CD4-positive, alpha-beta T cell treated with Interleukin-21 for 1 hour (primary cell): ENCODE measurements at regions not wholly inside any gene's neighbourhood (a gene's known extent, or its start where the extent isn't known, plus 50 kb on each side); places are given as distances from the start of the nearest gene placed in this dataset.

ENCODE experiments used
- DNase-seq: peaks from one replicate; pipeline ENCODE4 v3.0.0-alpha.2; 2020

- DNase-seq, result no peak
These were observed 327.2 kb upstream of the TRIB2 start for GRCh38 chr2:12389344-12390045.

- DNase-seq, result no peak
These were observed 325.6 kb upstream of the TRIB2 start for GRCh38 chr2:12391116-12391515.

- no peak for DNase-seq
These were observed 320.0 kb upstream of the TRIB2 start for GRCh38 chr2:12396699-12397098.

GRCh38 chr2:12397854-12398253 lies 318.9 kb upstream of the TRIB2 start:
- no peak for DNase-seq

GRCh38 chr2:12399240-12399639 lies 317.5 kb upstream of the TRIB2 start:
- DNase-seq, result no peak

- DNase-seq, result no peak
These were observed 316.2 kb upstream of the TRIB2 start for GRCh38 chr2:12400543-12400942.

GRCh38 chr2:12402440-12403139 lies 314.1 kb upstream of the TRIB2 start:
- DNase-seq, result no peak

- no peak for DNase-seq
These were observed 312.2 kb upstream of the TRIB2 start for GRCh38 chr2:12404497-12404896.

GRCh38 chr2:12407160-12407559 lies 309.6 kb upstream of the TRIB2 start:
- no peak for DNase-seq

GRCh38 chr2:12412898-12413305 lies 303.8 kb upstream of the TRIB2 start:
- peak; percentile 55 for DNase-seq

GRCh38 chr2:12415536-12415935 lies 301.2 kb upstream of the TRIB2 start:
- DNase-seq, result no peak

GRCh38 chr2:12416600-12416999 lies 300.1 kb upstream of the TRIB2 start:
- peak; percentile 79 for DNase-seq

- DNase-seq, result no peak
These were observed 298.9 kb upstream of the TRIB2 start for GRCh38 chr2:12417786-12418185.

- no peak for DNase-seq
These were observed 296.9 kb upstream of the TRIB2 start for GRCh38 chr2:12419803-12420202.

- no peak for DNase-seq
These were observed 295.7 kb upstream of the TRIB2 start for GRCh38 chr2:12421046-12421445.

- DNase-seq, result no peak
These were observed 292.5 kb upstream of the TRIB2 start for GRCh38 chr2:12424219-12424618.

GRCh38 chr2:12424809-12425208 lies 291.9 kb upstream of the TRIB2 start:
- no peak for DNase-seq

GRCh38 chr2:12428324-12428723 lies 288.4 kb upstream of the TRIB2 start:
- DNase-seq, result no peak

GRCh38 chr2:12428786-12429185 lies 287.9 kb upstream of the TRIB2 start:
- DNase-seq, result no peak

- DNase-seq, result no peak
These were observed 286.8 kb upstream of the TRIB2 start for GRCh38 chr2:12429779-12430406.

- peak; percentile 32 for DNase-seq
These were observed 286.2 kb upstream of the TRIB2 start for GRCh38 chr2:12430407-12431133.

- no peak for DNase-seq
These were observed 283.6 kb upstream of the TRIB2 start for GRCh38 chr2:12432985-12433625.

GRCh38 chr2:12433626-12433990 lies 283.1 kb upstream of the TRIB2 start:
- DNase-seq, result peak; percentile 27
